CD14-positive monocyte (primary cell): ENCODE measurements at regions not wholly inside any gene's neighbourhood (a gene's known extent, or its start where the extent isn't known, plus 50 kb on each side); places are given as distances from the start of the nearest gene placed in this dataset.

Experiments used
- DNase-seq, 3 donors: peaks; one replicate each; pipeline ENCODE4 v3.0.0-alpha.2; 2011 to 2022
- H2AFZ ChIP-seq: 2 replicates; pipeline ENCODE4 v1.6.0; 2012; ENCODE audit warnings: mild to moderate bottlenecking, low read depth, low read length, inconsistent platforms; ENCODE audit not compliant: insufficient read depth, poor library complexity, severe bottlenecking
- H3K27ac ChIP-seq, 2 donors: 1 replicate in 1 of 2; 2 replicates in 1 of 2; pipeline ENCODE4 v1.5.1; 2012 to 2013; ENCODE audit warnings: low read length in 2 of 2, control low read depth in 1 of 2, inconsistent platforms in 1 of 2, low read depth in 1 of 2, mild to moderate bottlenecking in 1 of 2
- H3K27me3 ChIP-seq, 2 donors: one replicate each; pipeline versions ENCODE4 v1.6.0 to v1.6.1; 2011 to 2013; ENCODE audit warnings: low read length in 2 of 2; ENCODE audit not compliant: control insufficient read depth in 2 of 2, insufficient read depth in 2 of 2
- H3K36me3 ChIP-seq, 2 donors: replicated peaks in 1 of 2; 1 replicate in 1 of 2; 2 replicates in 1 of 2; pipeline versions ENCODE4 v1.5.1 to v1.6.1; 2012 to 2013; ENCODE audit warnings: low read length in 2 of 2, control low read depth in 1 of 2, inconsistent platforms in 1 of 2, mild to moderate bottlenecking in 1 of 2; ENCODE audit not compliant: insufficient read depth in 2 of 2, control insufficient read depth in 1 of 2
- H3K4me1 ChIP-seq, 2 donors: 1 replicate in 1 of 2; 2 replicates in 1 of 2; pipeline versions ENCODE4 v1.5.1 to v1.6.1; 2012 to 2013; ENCODE audit warnings: low read length in 2 of 2, control low read depth in 1 of 2, inconsistent platforms in 1 of 2, mild to moderate bottlenecking in 1 of 2, moderate library complexity in 1 of 2; ENCODE audit not compliant: insufficient read depth in 2 of 2, control insufficient read depth in 1 of 2
- H3K4me2 ChIP-seq: replicated peaks from 2 replicates; pipeline ENCODE3; 2012; ENCODE audit warnings: low read length, moderate library complexity, mild to moderate bottlenecking; ENCODE audit not compliant: poor library complexity, severe bottlenecking; ENCODE audit errors: extremely low read depth
- H3K4me3 ChIP-seq, 3 experiments: fragments of 200-600 bp in 1 of 3; sonication (generic) in 1 of 3; replicated peaks in 1 of 3; 1 replicate in 2 of 3; 2 replicates in 1 of 3; pipeline ENCODE4 v1.5.1; 2011 to 2013; ENCODE audit warnings: low read length in 3 of 3, mild to moderate bottlenecking in 3 of 3, control low read depth in 2 of 3, low read depth in 2 of 3, inconsistent platforms in 1 of 3, moderate library complexity in 1 of 3
- H3K79me2 ChIP-seq: 2 replicates; pipeline ENCODE4 v1.6.0; 2012; ENCODE audit warnings: mild to moderate bottlenecking, control low read depth, inconsistent platforms, low read length, moderate library complexity; ENCODE audit not compliant: insufficient read depth
- H3K9ac ChIP-seq: 2 replicates; pipeline ENCODE4 v1.6.0; 2017; ENCODE audit warnings: low read length, mild to moderate bottlenecking; ENCODE audit not compliant: insufficient read depth, poor library complexity, severe bottlenecking
- H3K9me3 ChIP-seq, 2 donors: replicated peaks in 1 of 2; 1 replicate in 1 of 2; 2 replicates in 1 of 2; pipeline versions ENCODE4 v1.5.1 to v1.6.1; 2012 to 2013; ENCODE audit warnings: low read length in 2 of 2, control low read depth in 1 of 2; ENCODE audit not compliant: control insufficient read depth in 1 of 2, insufficient read depth in 1 of 2
- H4K20me1 ChIP-seq: 2 replicates; pipeline ENCODE4 v1.6.0; 2012; ENCODE audit warnings: mild to moderate bottlenecking, low read length, control low read depth, moderate library complexity; ENCODE audit not compliant: insufficient read depth
- H3K27ac Mint-ChIP-seq, 7 donors: one replicate each; pipeline ENCODE4 v1.8.0; 2020; ENCODE audit warnings: mild to moderate bottlenecking in 7 of 7, mixed read lengths in 7 of 7, moderate library complexity in 6 of 7, inconsistent platforms in 2 of 7
- H3K27me3 Mint-ChIP-seq, 3 donors: one replicate each; pipeline ENCODE4 v1.8.0; 2021 to 2022; ENCODE audit warnings: low read depth in 3 of 3, mild to moderate bottlenecking in 3 of 3, mixed read lengths in 3 of 3, moderate library complexity in 3 of 3, inconsistent platforms in 1 of 3
- H3K36me3 Mint-ChIP-seq, 2 donors: one replicate each; pipeline ENCODE4 v1.8.0; 2020; ENCODE audit warnings: mixed read lengths in 2 of 2, inconsistent platforms in 1 of 2, mild to moderate bottlenecking in 1 of 2
- H3K4me1 Mint-ChIP-seq: one replicate; pipeline ENCODE4 v1.8.0; 2020; ENCODE audit warnings: mild to moderate bottlenecking, mixed read lengths
- H3K4me3 Mint-ChIP-seq, 2 donors: one replicate each; pipeline ENCODE4 v1.8.0; 2020; ENCODE audit warnings: mild to moderate bottlenecking in 2 of 2, mixed read lengths in 2 of 2, moderate library complexity in 1 of 2
- H3K9me3 Mint-ChIP-seq, 7 donors: one replicate each; pipeline ENCODE4 v1.8.0; 2020 to 2022; ENCODE audit warnings: mixed read lengths in 7 of 7, mild to moderate bottlenecking in 6 of 7, moderate library complexity in 6 of 7, inconsistent platforms in 2 of 7
- CTCF ChIP-seq: fragments of 200-600 bp; IDR thresholded peaks from one replicate; pipeline ENCODE4 v1.8.0; 2022; ENCODE audit warnings: antibody characterized with exemption, mild to moderate bottlenecking
- WGBS: methylation state at CpG from one replicate; pipeline ENCODE4 v1.1.5; 2013; ENCODE audit warnings: missing lambda C conversion rate; ENCODE audit not compliant: insufficient coverage; 5-methylcytosine and 5-hydroxymethylcytosine counted together
- intact Hi-C, 2 donors: fragments of 100-400 bp; cut with micrococcal nuclease; formaldehyde crosslinking; loops; one replicate each; pipeline versions ENCODE4 v1.15.0 to v1.15.1; 2023

DNA sequence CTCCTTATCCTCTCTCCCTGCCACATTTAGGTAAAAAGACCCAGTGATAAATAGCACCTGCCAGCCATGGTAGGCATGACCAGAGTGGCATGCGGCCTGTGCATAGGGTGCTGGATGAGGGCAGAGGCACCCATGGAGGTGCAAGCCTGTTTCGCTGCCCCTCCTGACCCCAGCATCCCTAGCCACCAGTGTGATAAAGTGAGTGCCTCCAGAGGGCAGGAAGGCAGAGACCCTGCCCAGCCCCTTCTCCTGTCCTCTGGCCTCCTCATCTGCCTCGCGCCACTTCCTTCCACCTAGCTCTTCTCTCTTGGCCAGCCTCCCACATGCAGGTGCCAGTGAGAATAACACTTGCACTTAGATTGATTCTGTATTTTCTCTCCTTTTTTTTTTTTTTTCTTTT is 108.3 kb upstream of the FUT8 start:
- Histone ChIP-seq H3K27me3 (no peaks in the 10 kb centered on the region), H2AFZ (no peak overlapping the region), H3K9ac (no peak overlapping the region), H4K20me1 (no peaks in the 10 kb centered on the region), H3K36me3 (no peaks in the 10 kb centered on the region), H3K4me1 (no peaks in the 10 kb centered on the region), H3K4me2 (no peak overlapping the region), H3K79me2 (no peaks in the 10 kb centered on the region), H3K9me3 (no peaks in the 10 kb centered on the region), H3K4me3 (no peak overlapping the region), H3K27ac (no peak overlapping the region)
- Mint-ChIP-seq H3K27ac (peak overlapping the region in 1 of 7 donors; percentile 1), H3K4me3 (no peak overlapping the region), H3K4me1 (peaks cover 3% of the 10 kb centered on the region), H3K27me3 (no peaks in the 10 kb centered on the region), H3K36me3 (no peaks in the 10 kb centered on the region), H3K9me3 (no peaks in the 10 kb centered on the region)
- intact Hi-C loops: no loop called here
- WGBS: 93% methylated on average over 2 of the region's 4 CpGs
- TF ChIP-seq CTCF: no peak
- no peak for DNase-seq

- H3K4me2 ChIP-seq: no peak overlapping the region
- no peak overlapping the region for H3K4me3 ChIP-seq
- H3K9me3 Mint-ChIP-seq: no peaks in the 10 kb centered on the region
- H3K9me3 ChIP-seq: no peaks in the 10 kb centered on the region
- no peak overlapping the region for H3K4me3 Mint-ChIP-seq
- no peaks in the 10 kb centered on the region for H3K36me3 ChIP-seq
- no peaks in the 10 kb centered on the region for H3K27me3 Mint-ChIP-seq
- TF ChIP-seq CTCF: no peak
- no peaks in the 10 kb centered on the region for H3K36me3 Mint-ChIP-seq
- no peak overlapping the region for H3K27ac ChIP-seq
- no peaks in the 10 kb centered on the region for H4K20me1 ChIP-seq
- H2AFZ ChIP-seq: no peak overlapping the region
- DNase-seq: no peak
- intact Hi-C loops: no loop called here
- H3K9ac ChIP-seq: no peak overlapping the region
- H3K4me1 ChIP-seq: no peaks in the 10 kb centered on the region
- no peaks in the 10 kb centered on the region for H3K27me3 ChIP-seq
- H3K27ac Mint-ChIP-seq: peak overlapping the region in 3 of 7 donors; percentile 10 to 28 (median 15)
- WGBS: 52% methylated on average over 2 of the region's 2 CpGs
- no peaks in the 10 kb centered on the region for H3K79me2 ChIP-seq
- peaks cover 3% of the 10 kb centered on the region for H3K4me1 Mint-ChIP-seq
Observed at GRCh38 chr14:65304963-65305362, 107.6 kb upstream of the FUT8 start.
